ENCODE measurements at regions not wholly inside any gene's neighbourhood (a gene's known extent, or its start where the extent isn't known, plus 50 kb on each side); places are given as distances from the start of the nearest gene placed in this dataset.
A peak's percentile ranks its signal among the peaks of the same experiment; 100 is the strongest.

- WGBS, 2 donors (ENCODE audit: low coverage in 1 of 2): 86 to 90% methylated on average over 4 of the region's 4 CpGs
- in situ Hi-C loops (cut with MboI; ENCODE audit: low pct_ligation_motif_present in 1 of 4, low pct_unique_long_range_greater_than_20kb in 1 of 4, low sequenced_read_pairs in 3 of 4): no loop called here
- H3K36me3 ChIP-seq: no peaks in the 10 kb centered on the region
- H3K9me3 ChIP-seq: no peaks in the 10 kb centered on the region
- H3K27me3 ChIP-seq: no peaks in the 10 kb centered on the region
- H3K4me1 ChIP-seq: peaks cover 0 to 23% (median 2%) of the 10 kb centered on the region in 4 donors
- intact Hi-C loops (cut with DNase I; ENCODE audit: low total_unique reads): no loop called here
- no peak overlapping the region for H3K4me3 ChIP-seq
- no peak for TF ChIP-seq POLR2A (IDR thresholded peaks at IDR 0.05)
- TF ChIP-seq POLR2AphosphoS5 (IDR thresholded peaks at IDR 0.05): no peak
- TF ChIP-seq EP300 (IDR thresholded peaks at IDR 0.05; ENCODE audit: low read depth): no peak
- TF ChIP-seq, protein P1, sequence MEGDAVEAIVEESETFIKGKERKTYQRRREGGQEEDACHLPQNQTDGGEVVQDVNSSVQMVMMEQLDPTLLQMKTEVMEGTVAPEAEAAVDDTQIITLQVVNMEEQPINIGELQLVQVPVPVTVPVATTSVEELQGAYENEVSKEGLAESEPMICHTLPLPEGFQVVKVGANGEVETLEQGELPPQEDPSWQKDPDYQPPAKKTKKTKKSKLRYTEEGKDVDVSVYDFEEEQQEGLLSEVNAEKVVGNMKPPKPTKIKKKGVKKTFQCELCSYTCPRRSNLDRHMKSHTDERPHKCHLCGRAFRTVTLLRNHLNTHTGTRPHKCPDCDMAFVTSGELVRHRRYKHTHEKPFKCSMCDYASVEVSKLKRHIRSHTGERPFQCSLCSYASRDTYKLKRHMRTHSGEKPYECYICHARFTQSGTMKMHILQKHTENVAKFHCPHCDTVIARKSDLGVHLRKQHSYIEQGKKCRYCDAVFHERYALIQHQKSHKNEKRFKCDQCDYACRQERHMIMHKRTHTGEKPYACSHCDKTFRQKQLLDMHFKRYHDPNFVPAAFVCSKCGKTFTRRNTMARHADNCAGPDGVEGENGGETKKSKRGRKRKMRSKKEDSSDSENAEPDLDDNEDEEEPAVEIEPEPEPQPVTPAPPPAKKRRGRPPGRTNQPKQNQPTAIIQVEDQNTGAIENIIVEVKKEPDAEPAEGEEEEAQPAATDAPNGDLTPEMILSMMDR (IDR thresholded peaks at IDR 0.05): no peak
- H3K27ac ChIP-seq: no peak overlapping the region
- no peak for DNase-seq
These were observed 142.2 kb upstream of the CDH6 start for GRCh38 chr5:31051316-31051715.

DNA sequence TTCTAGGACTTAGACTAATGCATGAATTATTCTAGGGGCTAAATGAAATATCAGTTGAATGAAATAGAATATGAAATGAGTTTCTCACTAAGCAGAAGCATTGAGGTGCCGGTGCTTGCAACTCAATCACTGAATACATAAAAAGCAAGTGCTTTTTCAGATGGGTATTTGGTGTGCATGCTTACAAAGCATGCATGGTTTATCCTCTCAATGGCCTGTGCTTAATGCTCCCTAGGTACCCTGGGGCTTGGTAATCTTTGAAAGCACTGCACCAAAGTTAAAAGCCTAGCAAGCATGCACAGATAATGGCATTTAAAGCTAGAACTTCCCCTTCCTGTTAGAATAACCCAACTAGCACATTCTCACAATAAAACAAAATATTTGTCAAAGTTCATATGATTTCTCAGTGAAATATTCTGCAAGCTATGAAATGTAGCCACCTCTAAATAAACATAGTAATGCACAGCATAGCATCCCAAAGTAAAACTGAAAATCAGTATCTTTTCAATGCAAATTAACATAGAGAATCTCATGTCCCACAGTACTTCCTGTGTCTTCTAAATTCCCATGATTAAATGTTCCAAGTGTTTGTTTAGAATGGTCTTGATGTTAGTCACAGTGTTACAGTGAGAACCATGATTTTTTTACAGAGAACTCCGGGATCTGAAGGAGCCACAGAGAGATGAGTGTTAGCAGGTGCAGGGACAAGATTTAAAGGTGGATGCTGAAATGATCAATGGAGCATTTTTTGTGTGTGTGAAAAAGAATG is 143.4 kb upstream of the CDH6 start:
- DNase-seq: no peak
- Histone ChIP-seq H3K4me3 (no peak overlapping the region), H3K9me3 (no peaks in the 10 kb centered on the region), H3K4me1 (peaks cover 0 to 23% (median 2%) of the 10 kb centered on the region in 4 donors), H3K36me3 (no peaks in the 10 kb centered on the region), H3K27ac (no peak overlapping the region), H3K27me3 (no peaks in the 10 kb centered on the region)
- 71 to 80% methylated on average over 1 to 2 of the region's 2 CpGs for WGBS, 2 donors (ENCODE audit: low coverage in 1 of 2)
- intact Hi-C loops (cut with DNase I; ENCODE audit: low total_unique reads) (no loop called here), in situ Hi-C loops (cut with MboI; ENCODE audit: low pct_ligation_motif_present in 1 of 4, low pct_unique_long_range_greater_than_20kb in 1 of 4, low sequenced_read_pairs in 3 of 4) (no loop called here)
- no peak for TF ChIP-seq EP300 (IDR thresholded peaks at IDR 0.05; ENCODE audit: low read depth)

DNA sequence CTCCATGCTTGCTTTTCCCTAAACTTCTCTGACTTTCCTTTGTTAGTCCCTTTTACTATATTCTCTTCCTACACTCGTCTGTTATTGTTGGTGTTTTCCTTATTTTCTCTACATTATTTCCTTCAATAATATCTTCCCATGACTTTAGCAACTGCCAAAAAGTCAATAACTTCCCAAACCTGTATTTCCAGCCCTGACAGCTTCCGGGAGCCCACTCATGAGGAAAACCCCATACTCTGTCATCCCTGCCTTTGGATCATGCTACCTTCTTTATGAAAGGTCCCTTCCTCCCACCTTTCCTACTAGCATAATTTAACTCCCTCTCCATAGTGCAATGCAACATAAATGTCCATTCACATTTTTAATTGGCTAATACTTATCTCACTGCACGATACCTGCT is 144.0 kb upstream of the CDH6 start:
- Histone ChIP-seq H3K27ac (no peak overlapping the region), H3K4me1 (peaks cover 0 to 23% (median 2%) of the 10 kb centered on the region in 4 donors), H3K36me3 (no peaks in the 10 kb centered on the region), H3K9me3 (no peaks in the 10 kb centered on the region), H3K4me3 (no peak overlapping the region), H3K27me3 (no peaks in the 10 kb centered on the region)
- 25 to 52% methylated on average over 1 to 3 of the region's 3 CpGs for WGBS, 2 donors (ENCODE audit: low coverage in 1 of 2)
- TF ChIP-seq POLR2A (IDR thresholded peaks at IDR 0.05): no peak
- TF ChIP-seq POLR2AphosphoS5 (IDR thresholded peaks at IDR 0.05): no peak
- TF ChIP-seq, protein P1 (IDR thresholded peaks at IDR 0.05): no peak
- TF ChIP-seq EP300 (IDR thresholded peaks at IDR 0.05; ENCODE audit: low read depth): no peak
- in situ Hi-C loops (cut with MboI; ENCODE audit: low pct_ligation_motif_present in 1 of 4, low pct_unique_long_range_greater_than_20kb in 1 of 4, low sequenced_read_pairs in 3 of 4) (no loop called here), intact Hi-C loops (cut with DNase I; ENCODE audit: low total_unique reads) (no loop called here)
- DNase-seq: no peak

DNA sequence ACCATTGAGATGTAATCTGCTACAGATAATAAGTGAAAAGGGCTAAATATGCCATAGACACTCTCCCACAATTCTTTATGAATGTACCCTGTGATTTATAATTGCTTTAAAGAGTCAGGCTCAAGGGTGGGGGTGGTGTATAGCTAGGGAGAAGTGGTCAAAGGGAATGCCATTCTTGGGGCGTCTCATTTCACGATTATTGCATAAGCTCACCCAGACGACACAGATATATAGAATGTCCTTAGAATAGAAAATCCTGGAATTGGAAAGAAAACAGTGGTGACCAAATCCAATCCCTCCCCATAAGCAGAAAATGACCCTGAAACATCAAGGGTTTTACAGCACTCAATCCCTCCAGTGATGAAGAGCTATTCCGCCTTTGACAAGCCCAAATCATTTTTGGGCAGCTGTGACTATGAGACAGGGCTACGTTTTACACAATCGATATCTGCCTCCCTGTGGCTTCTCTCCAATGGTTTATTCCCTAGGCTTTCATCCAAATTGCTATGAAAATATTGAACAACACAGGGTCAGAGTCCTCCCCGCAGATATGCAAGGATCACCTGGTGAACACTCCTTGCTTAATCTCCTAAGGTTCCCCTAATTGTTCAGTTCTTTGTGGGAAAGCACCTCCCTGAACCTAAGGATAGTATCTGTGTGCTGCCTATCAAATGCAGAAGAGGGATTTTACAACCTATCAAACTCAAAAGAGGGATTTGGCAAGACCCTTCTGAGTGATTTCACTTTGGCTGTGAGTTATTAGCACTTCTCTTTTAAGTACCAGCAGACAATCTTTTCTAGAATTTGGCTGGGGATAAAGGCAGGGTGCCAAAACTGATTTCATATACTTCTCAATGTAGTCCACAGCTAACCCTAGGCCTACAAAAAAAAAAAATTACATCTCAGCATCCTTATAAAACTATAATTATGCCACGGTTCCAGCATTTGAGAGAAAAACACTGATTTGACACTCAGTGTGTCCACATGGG is 144.9 kb upstream of the CDH6 start:
- intact Hi-C loops (cut with DNase I; ENCODE audit: low total_unique reads): no loop called here
- DNase-seq: peak; percentile 26
- no peaks in the 10 kb centered on the region for H3K27me3 ChIP-seq
- TF ChIP-seq, protein P1 (IDR thresholded peaks at IDR 0.05): no peak
- no peak for TF ChIP-seq EP300 (IDR thresholded peaks at IDR 0.05; ENCODE audit: low read depth)
- TF ChIP-seq POLR2AphosphoS5 (IDR thresholded peaks at IDR 0.05): no peak
- no peak for TF ChIP-seq POLR2A (IDR thresholded peaks at IDR 0.05)
- H3K4me3 ChIP-seq: no peak overlapping the region
- WGBS, 2 donors (ENCODE audit: low coverage in 1 of 2): 46 to 59% methylated on average over 8 of the region's 8 CpGs
- in situ Hi-C loops (cut with MboI; ENCODE audit: low pct_ligation_motif_present in 1 of 4, low pct_unique_long_range_greater_than_20kb in 1 of 4, low sequenced_read_pairs in 3 of 4): no loop called here
- H3K9me3 ChIP-seq: no peaks in the 10 kb centered on the region
- peaks cover 0 to 23% (median 2%) of the 10 kb centered on the region in 4 donors for H3K4me1 ChIP-seq
- H3K27ac ChIP-seq: peak overlapping the region; percentile 5 to 24 (median 20)
- H3K36me3 ChIP-seq: no peaks in the 10 kb centered on the region
